A549 (cell line): ENCODE measurements at regions not wholly inside any gene's neighbourhood (a gene's known extent, or its start where the extent isn't known, plus 50 kb on each side); places are given as distances from the start of the nearest gene placed in this dataset.

Experiments used
- ATAC-seq, 2 experiments: fragments of 200-7000 bp in 1 of 2; fragments of >200 bp in 1 of 2; cut with Nextera tagmentation in 1 of 2; cut with Tn5 transposase in 1 of 2; 3 replicates each; pipeline versions ENCODE4 v1.8.0 to v1.9.1; 2018 to 2020; ENCODE audit warnings: mild to moderate bottlenecking in 1 of 2, moderate library complexity in 1 of 2
- CTCF ChIA-PET: fragments of 300-600 bp; sonication (Branson Sonifier 250); formaldehyde crosslinking; extraction: SDS; loops from one replicate; lab custom pipeline; 2021; ENCODE audit warnings: antibody characterized with exemption, inconsistent platforms; lab: Yijun Ruan, JAX
- POLR2A ChIA-PET: fragments of 350-600 bp; formaldehyde crosslinking; extraction: SDS; loops from one replicate; lab custom pipeline; 2021; ENCODE audit warnings: antibody characterized with exemption, inconsistent platforms; lab: Yijun Ruan, JAX
- DNase-seq, 2 experiments: peaks; one replicate each; pipeline versions ENCODE4 v3.0.0 to v3.0.0-alpha.2; 2011 to 2016; ENCODE audit warnings: low read depth in 1 of 2, low spot score in 1 of 2
- FAIRE-seq: peaks from 2 replicates; lab custom pipeline; 2011; peaks lifted over from hg19 to GRCh38; lab: Jason Lieb, UNC
- H3K27ac ChIP-seq, 2 experiments: fragments of >200 bp; sonication (Bioruptor Twin); formaldehyde crosslinking; 3 replicates each; pipeline ENCODE4 v1.5.1; 2016 to 2017
- H3K4me1 ChIP-seq: fragments of >200 bp; sonication (Bioruptor Twin); formaldehyde crosslinking; 3 replicates; pipeline ENCODE4 v1.6.1; 2016
- H3K4me2 ChIP-seq: fragments of >200 bp; sonication (Bioruptor Twin); formaldehyde crosslinking; 3 replicates; pipeline ENCODE4 v1.6.1; 2016
- H3K4me3 ChIP-seq: fragments of >200 bp; sonication (Bioruptor Twin); formaldehyde crosslinking; 3 replicates; pipeline ENCODE4 v1.5.1; 2016
- H3K9me3 ChIP-seq: fragments of >200 bp; sonication (Bioruptor Twin); formaldehyde crosslinking; 3 replicates; pipeline ENCODE4 v1.6.1; 2016
- ATOH8 ChIP-seq: fragments of 250-450 bp; sonication (Bioruptor Pico); IDR thresholded peaks from 2 replicates; pipeline ENCODE4 v1.5.0; 2020; ENCODE audit warnings: low read depth, mild to moderate bottlenecking, moderate library complexity
- BCL3 ChIP-seq: fragments of >200 bp; sonication (Bioruptor Twin); formaldehyde crosslinking; IDR thresholded peaks from 3 replicates; pipeline ENCODE4 v1.6.1; 2016
- CHD2 ChIP-seq: fragments of 150-350 bp; IDR thresholded peaks from 2 replicates; pipeline ENCODE4 v1.6.1; 2014; ENCODE audit warnings: low read length; ENCODE audit not compliant: partially characterized antibody
- EHF ChIP-seq: fragments of 250-450 bp; sonication (Bioruptor Pico); IDR thresholded peaks from 2 replicates; pipeline ENCODE4 v1.5.0; 2020; ENCODE audit warnings: mild to moderate bottlenecking
- EHMT2 ChIP-seq: fragments of 200-600 bp; sonication (generic); IDR thresholded peaks from 2 replicates; pipeline ENCODE4 v1.6.1; 2016; ENCODE audit warnings: antibody characterized with exemption, low read depth, mild to moderate bottlenecking, moderate library complexity
- ELK1 ChIP-seq: fragments of 150-350 bp; IDR thresholded peaks from 2 replicates; pipeline ENCODE4 v1.6.1; 2014; ENCODE audit warnings: low read depth, mild to moderate bottlenecking, low read length
- HDAC2 ChIP-seq: fragments of 200-600 bp; sonication (generic); IDR thresholded peaks from 2 replicates; pipeline ENCODE4 v1.6.1; 2016
- HEYL ChIP-seq: fragments of 250-450 bp; sonication (Bioruptor Pico); IDR thresholded peaks from 2 replicates; pipeline ENCODE4 v1.8.0; 2021; ENCODE audit warnings: mild to moderate bottlenecking, moderate library complexity
- HOXB13 ChIP-seq: fragments of 250-450 bp; sonication (Bioruptor Pico); IDR thresholded peaks from 2 replicates; pipeline ENCODE4 v1.5.0; 2020; ENCODE audit warnings: low read depth, mild to moderate bottlenecking, moderate library complexity
- MAZ ChIP-seq: fragments of 150-350 bp; IDR thresholded peaks from 2 replicates; pipeline ENCODE4 v1.6.1; 2014; ENCODE audit warnings: antibody characterized with exemption, low read depth, low read length, borderline replicate concordance
- NPAS2 ChIP-seq: fragments of 250-450 bp; sonication (Bioruptor Pico); IDR thresholded peaks from 2 replicates; pipeline ENCODE4 v1.8.0; 2022; ENCODE audit warnings: mild to moderate bottlenecking, moderate library complexity, borderline replicate concordance
- POLR2A ChIP-seq: IDR thresholded peaks from 2 replicates; pipeline ENCODE4 v1.6.1; 2012; ENCODE audit warnings: mild to moderate bottlenecking, low read length
- RARB ChIP-seq: fragments of 250-450 bp; sonication (Bioruptor Pico); IDR thresholded peaks from 2 replicates; pipeline ENCODE4 v1.8.0; 2021; ENCODE audit warnings: mild to moderate bottlenecking, moderate library complexity
- RFX5 ChIP-seq: fragments of 450-650 bp; IDR thresholded peaks from 2 replicates; pipeline ENCODE4 v1.7.1; 2014; ENCODE audit warnings: antibody characterized with exemption, mild to moderate bottlenecking, moderate library complexity
- RNF2 ChIP-seq: fragments of 200-600 bp; sonication (generic); IDR thresholded peaks from 2 replicates; pipeline ENCODE4 v1.6.1; 2016; ENCODE audit warnings: low read depth, mild to moderate bottlenecking, antibody characterized with exemption, moderate library complexity, borderline replicate concordance
- SREBF2 ChIP-seq: fragments of 450-650 bp; IDR thresholded peaks from 2 replicates; pipeline ENCODE4 v1.6.1; 2014; ENCODE audit warnings: mild to moderate bottlenecking, moderate library complexity
- TFCP2L1 ChIP-seq: fragments of 250-450 bp; sonication (Bioruptor Pico); IDR thresholded peaks from 2 replicates; pipeline ENCODE4 v1.5.0; 2021; ENCODE audit warnings: mild to moderate bottlenecking
- USF2 ChIP-seq: fragments of 450-650 bp; IDR thresholded peaks from 2 replicates; pipeline ENCODE4 v1.6.1; 2014; ENCODE audit warnings: antibody characterized with exemption
- WGBS: methylation state at CpG from one replicate; pipeline ENCODE4 v1.1.6; 2017; ENCODE audit errors: missing lambda C conversion rate; 5-methylcytosine and 5-hydroxymethylcytosine counted together

- TF ChIP-seq RNF2 (no peak), RARB (CRISPR knock-in tag) (no peak), CHD2 (no peak), HOXB13 (CRISPR knock-in tag) (no peak)
These were observed 245.9 kb downstream of the DLL1 start (continued) for GRCh38 chr6:170044836-170045562.

GRCh38 chr6:170043881-170044790, 246.7 kb downstream of the DLL1 start:
- Histone ChIP-seq H3K4me3 (no peak overlapping the region), H3K27ac (no peak overlapping the region), H3K9me3 (no peaks in the 10 kb centered on the region), H3K4me2 (no peak overlapping the region), H3K4me1 (no peaks in the 10 kb centered on the region)
- ChIA-PET POLR2A (no interaction called here), CTCF (no interaction called here)
- FAIRE-seq, result no peak
- 0% methylated on average over 5 of the region's 11 CpGs for WGBS
- ATAC-seq, result no peak
- TF ChIP-seq SREBF2 (no peak), ELK1 (no peak), TFCP2L1 (CRISPR knock-in tag) (no peak), NPAS2 (CRISPR knock-in tag) (no peak), EHMT2 (no peak), EHF (CRISPR knock-in tag) (no peak), USF2 (no peak), HDAC2 (no peak), MAZ (no peak), HEYL (CRISPR knock-in tag) (no peak), ATOH8 (CRISPR knock-in tag) (no peak), BCL3 (no peak), RFX5 (no peak)
- TF ChIP-seq, all 56 proteins: peak for 0
- no peak for DNase-seq

- POLR2A ChIA-PET, result no interaction called here
- H3K27ac ChIP-seq, result no peak overlapping the region
- CTCF ChIA-PET, result no interaction called here
These were observed 247.6 kb downstream of the DLL1 start for GRCh38 chr6:170043150-170043819.

More at GRCh38 chr6:170043150-170043819, 247.6 kb downstream of the DLL1 start:
- DNase-seq (no peak), ATAC-seq (no peak), FAIRE-seq (no peak)
- Histone ChIP-seq H3K4me2 (no peak overlapping the region), H3K4me3 (no peak overlapping the region), H3K4me1 (no peaks in the 10 kb centered on the region), H3K9me3 (no peaks in the 10 kb centered on the region)
- no peak for TF ChIP-seq POLR2A
- TF ChIP-seq USF2, result 0 out of 2 replicates have a peak, but pooled peaks have one; percentile 8
- WGBS, result 39% methylated on average over 19 of the region's 21 CpGs
